GM19324 (cell line): ENCODE measurements at regions not wholly inside any gene's neighbourhood (a gene's known extent, or its start where the extent isn't known, plus 50 kb on each side); places are given as distances from the start of the nearest gene placed in this dataset.

Experiments
- ATAC-seq: cut with Tn5 transposase; IDR thresholded peaks from one replicate; pipeline ENCODE4 v1.9.1; 2021; ENCODE audit warnings: mild to moderate bottlenecking, moderate library complexity; ENCODE audit not compliant: unreplicated experiment, low FRiP score

- no peak for ATAC-seq
These were observed 747.2 kb upstream of the TMEM132C start for GRCh38 chr12:127519779-127520178.

- ATAC-seq = no peak
These were observed 740.0 kb upstream of the TMEM132C start for GRCh38 chr12:127526925-127527324.

- ATAC-seq = no peak
These were observed 738.4 kb upstream of the TMEM132C start for GRCh38 chr12:127528551-127528950.

DNA sequence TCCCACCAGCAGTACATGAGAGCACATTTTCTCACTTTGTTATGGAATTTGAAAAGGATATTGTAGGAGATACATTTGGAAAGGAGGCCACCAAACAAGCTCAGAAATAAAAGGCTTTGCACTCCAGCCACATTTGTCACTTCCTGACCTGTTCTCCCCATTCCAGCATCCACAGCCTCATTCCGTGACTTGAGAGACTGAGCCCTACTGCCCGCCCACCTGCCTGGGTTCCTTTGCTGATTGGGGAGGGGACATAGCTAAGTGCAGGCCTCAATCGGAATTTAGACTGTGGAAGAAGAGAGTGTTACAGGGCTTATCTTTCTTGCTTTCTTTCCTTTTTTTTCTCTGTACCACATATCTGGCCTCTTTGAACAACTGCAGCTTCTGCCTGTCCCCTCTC, 735.4 kb upstream of the TMEM132C start:
- no peak for ATAC-seq

- ATAC-seq = no peak
These were observed 733.6 kb upstream of the TMEM132C start for GRCh38 chr12:127533353-127533752.

GRCh38 chr12:127536833-127537428, 730.0 kb upstream of the TMEM132C start:
- no peak for ATAC-seq

- no peak for ATAC-seq
These were observed 728.7 kb upstream of the TMEM132C start for GRCh38 chr12:127538316-127538715.

GRCh38 chr12:127539226-127539858, 727.6 kb upstream of the TMEM132C start:
- no peak for ATAC-seq

- no peak for ATAC-seq
These were observed 724.6 kb upstream of the TMEM132C start for GRCh38 chr12:127542391-127542790.

GRCh38 chr12:127542931-127543330, 724.0 kb upstream of the TMEM132C start:
- no peak for ATAC-seq

DNA sequence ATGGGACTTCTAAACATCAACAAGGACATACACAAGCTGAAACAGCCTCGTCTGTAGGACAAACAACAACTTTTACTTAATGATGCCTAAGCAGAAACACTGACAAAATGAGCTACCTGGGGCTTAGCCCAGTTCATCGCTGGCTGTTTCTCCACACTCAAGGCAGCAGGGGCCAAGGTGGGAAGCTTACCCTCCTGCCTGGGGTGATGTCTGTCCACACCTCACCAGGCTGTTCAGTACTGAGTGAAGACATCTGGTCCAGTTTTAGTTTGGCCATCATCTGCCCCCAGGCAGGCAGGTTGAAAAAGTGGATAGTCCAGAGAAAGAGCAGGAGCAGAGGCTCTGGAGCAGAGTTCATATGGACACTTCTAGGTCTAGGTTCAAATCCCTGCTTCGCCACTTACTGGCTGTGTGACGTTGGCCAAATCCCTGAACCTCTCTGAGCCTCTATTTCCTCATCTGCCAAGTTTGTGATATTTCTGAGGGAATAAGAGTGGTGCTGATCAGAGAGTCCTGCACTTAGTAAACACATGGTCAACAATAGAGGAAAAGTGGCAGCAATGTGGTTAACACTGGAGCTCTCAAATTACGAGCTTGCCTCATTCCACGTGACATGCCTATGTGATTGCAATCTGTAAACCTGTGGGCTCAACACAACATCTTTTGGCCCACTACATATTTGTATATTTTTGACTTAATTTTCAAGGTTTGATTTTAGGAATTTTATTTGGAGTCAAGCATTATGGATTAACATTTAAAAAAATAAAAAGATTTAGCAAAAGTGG, 720.1 kb upstream of the TMEM132C start:
- ATAC-seq = no peak

DNA sequence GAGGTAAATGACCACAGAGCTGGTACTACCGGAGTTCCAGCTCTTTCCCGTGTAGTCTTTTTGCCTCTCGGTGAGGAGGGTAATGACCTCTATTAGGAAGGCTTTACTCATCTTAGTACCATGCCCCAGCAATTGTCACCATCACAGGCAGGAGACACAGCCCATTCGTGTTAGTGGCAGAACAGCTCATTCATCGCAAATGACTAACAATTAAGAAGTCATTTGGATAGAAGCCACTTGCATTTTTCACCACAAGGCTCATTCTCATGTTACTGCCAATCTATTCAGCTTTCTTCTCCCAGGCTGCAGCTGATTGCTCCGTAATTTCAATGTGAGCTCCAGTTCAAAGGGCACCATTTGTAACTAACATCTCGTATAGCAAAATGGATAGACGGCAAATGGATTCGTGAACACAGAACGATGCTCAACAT, 718.8 kb upstream of the TMEM132C start:
- ATAC-seq = no peak

GRCh38 chr12:127550271-127550670, 716.7 kb upstream of the TMEM132C start:
- ATAC-seq = no peak

- ATAC-seq = no peak
These were observed 714.1 kb upstream of the TMEM132C start for GRCh38 chr12:127552838-127553237.

DNA sequence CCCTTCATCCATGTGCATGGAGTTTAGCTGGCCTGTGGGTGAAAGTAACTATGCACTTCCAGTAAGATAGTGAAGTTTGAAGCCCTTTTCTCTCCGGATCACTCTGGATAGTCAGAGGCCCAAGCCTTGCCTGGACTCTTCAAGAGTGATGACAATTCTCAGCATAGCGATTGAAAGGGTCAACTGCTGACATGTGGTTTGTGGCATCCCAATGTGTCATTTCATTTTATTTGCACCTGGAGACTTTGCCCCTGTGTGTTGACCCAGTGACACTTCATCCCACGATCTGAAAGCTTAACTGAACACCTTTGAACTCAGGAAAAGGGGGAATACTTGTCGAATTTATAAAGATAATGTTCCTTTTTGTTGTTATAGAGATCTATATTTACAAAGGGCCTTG, 711.9 kb upstream of the TMEM132C start:
- ATAC-seq = no peak

DNA sequence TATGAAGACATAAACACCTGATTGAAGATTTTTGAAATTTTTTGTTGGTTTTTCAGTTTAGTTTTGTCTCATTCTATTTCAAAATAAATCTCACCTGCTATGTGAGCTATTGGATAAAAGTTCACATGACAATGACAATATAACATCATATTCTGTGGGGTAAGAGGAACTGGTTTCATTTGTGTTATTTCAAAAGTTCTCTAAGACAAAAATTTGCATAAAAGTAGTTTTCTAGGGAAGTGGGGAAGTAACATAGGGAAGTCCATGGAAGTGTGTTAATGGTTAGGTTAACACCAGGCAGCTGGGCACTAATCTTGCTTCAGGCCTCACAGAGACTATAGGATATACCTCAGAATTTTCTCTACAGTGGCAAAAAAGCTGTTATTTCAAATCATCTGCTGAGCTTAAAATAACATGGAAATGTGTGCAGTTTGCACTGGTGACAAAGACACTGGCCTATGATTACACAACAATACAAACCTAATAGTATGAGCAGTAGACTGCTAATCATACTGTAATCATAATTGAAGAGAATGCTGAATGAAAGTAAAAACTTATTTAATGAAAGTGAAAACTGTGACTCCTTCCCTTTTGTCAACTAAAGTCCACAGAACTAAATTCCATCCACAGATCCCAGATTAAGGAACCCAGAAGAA, 710.6 kb upstream of the TMEM132C start:
- no peak for ATAC-seq

DNA sequence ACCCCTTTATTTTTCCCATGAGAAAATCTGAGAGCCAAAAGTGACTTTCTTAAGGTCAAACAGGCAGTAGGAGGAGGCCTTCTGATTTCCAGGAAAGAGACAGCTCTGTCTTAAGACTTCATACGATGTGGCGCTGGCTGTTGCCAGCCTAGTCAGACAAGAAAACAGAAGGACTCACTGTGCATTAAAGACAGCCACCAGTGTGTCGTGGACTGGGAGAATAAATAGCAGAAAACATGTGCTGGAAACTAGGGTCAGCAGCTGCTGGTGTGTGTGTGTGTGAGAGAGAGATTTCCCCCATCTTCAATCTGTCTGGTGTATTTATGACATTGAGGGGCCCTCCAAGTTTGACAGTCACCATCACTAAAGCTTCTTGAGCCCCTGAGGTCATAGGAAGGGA, 708.6 kb upstream of the TMEM132C start:
- no peak for ATAC-seq

DNA sequence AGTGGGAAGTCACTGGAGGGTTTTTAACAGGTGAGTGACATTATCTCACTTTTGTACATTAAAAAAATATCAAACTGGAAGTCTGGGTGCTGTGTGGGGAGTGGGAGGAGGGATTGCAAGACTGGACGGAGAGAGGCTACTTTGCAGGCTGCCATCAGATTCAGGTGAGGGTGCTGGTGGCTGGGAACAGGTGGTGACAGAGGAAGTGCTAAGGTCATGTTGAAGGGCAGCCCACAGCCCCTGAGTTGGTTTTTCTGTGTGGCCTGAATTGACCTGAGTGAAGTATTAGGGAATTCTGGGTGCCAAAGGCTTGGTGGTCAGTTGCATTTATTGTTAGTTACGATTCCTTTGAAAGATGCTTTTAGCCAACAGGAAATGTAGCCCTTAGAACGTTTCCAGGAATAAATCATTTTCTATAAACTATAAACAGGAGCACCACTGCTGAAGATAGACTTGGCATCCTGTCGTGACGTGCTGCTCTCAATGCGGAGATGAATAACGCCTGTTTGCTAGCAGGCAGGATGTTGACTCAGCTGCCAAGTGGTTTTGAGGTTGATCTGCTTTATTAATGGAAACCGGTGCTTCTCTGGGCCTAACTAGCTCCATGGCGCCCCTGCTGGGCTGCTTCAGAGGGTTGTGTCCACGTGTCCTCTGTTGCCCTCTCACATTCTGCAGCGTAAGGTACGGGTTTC, 707.5 kb upstream of the TMEM132C start:
- peak; percentile 55 for ATAC-seq

- ATAC-seq = no peak
These were observed 706.9 kb upstream of the TMEM132C start for GRCh38 chr12:127560041-127560478.

DNA sequence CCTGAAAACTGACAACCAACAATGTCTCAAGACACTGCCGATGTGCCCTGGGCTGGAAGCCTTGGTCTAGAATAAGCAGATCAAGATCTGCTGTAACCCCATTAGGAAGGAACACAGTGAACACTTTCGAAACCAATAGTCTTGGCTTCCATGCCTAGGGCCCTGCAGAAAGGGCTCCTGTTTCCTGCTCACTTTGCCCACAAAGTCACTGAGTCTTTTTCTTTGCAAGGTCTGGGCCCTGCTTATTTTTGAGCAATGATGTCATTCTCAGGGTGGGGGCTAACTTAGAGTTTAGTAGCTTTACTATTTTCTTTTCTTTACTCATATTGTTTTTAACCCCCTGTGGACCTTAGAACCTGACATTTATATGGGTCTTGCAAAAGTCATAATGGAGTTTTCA, 704.2 kb upstream of the TMEM132C start:
- no peak for ATAC-seq

GRCh38 chr12:127565241-127565640, 701.7 kb upstream of the TMEM132C start:
- ATAC-seq = no peak
